ENCODE measurements at regions not wholly inside any gene's neighbourhood (a gene's known extent, or its start where the extent isn't known, plus 50 kb on each side); places are given as distances from the start of the nearest gene placed in this dataset.

- TF ChIP-seq, protein P1, sequence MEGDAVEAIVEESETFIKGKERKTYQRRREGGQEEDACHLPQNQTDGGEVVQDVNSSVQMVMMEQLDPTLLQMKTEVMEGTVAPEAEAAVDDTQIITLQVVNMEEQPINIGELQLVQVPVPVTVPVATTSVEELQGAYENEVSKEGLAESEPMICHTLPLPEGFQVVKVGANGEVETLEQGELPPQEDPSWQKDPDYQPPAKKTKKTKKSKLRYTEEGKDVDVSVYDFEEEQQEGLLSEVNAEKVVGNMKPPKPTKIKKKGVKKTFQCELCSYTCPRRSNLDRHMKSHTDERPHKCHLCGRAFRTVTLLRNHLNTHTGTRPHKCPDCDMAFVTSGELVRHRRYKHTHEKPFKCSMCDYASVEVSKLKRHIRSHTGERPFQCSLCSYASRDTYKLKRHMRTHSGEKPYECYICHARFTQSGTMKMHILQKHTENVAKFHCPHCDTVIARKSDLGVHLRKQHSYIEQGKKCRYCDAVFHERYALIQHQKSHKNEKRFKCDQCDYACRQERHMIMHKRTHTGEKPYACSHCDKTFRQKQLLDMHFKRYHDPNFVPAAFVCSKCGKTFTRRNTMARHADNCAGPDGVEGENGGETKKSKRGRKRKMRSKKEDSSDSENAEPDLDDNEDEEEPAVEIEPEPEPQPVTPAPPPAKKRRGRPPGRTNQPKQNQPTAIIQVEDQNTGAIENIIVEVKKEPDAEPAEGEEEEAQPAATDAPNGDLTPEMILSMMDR (IDR thresholded peaks at IDR 0.05): no peak
- no peak for TF ChIP-seq POLR2A (IDR thresholded peaks at IDR 0.05)
These were observed 95.9 kb downstream of the TBX3 start for GRCh38 chr12:114588061-114588460.

Measured in lower leg skin (tissue), 3 donors.